Activated B cell treated with CpG ODN at 0.5 μM for 24 hours (primary cell): ENCODE measurements at regions not wholly inside any gene's neighbourhood (a gene's known extent, or its start where the extent isn't known, plus 50 kb on each side); places are given as distances from the start of the nearest gene placed in this dataset.

Experiments
- ATAC-seq: fragments of 200-7000 bp; cut with Tn5 transposase; one replicate; pipeline ENCODE4 v1.10.0; 2021; ENCODE audit warnings: low read depth, mild to moderate bottlenecking, moderate library complexity
- CTCF ChIA-PET: fragments of 350-600 bp; sonication (Branson Sonifier 250); formaldehyde crosslinking; loops from one replicate; lab custom pipeline; 2021; ENCODE audit warnings: antibody characterized with exemption; lab: Charles Lee
- POLR2A ChIA-PET: fragments of 350-600 bp; sonication (Branson Sonifier 250); formaldehyde crosslinking; loops from one replicate; lab custom pipeline; 2021; ENCODE audit warnings: antibody characterized with exemption; lab: Charles Lee
- DNase-seq: peaks from one replicate; pipeline ENCODE4 v3.0.0; 2022
- H3K27ac Mint-ChIP-seq: one replicate; pipeline ENCODE4 v1.8.0; 2020; ENCODE audit warnings: mixed read lengths
- H3K27me3 Mint-ChIP-seq: one replicate; pipeline ENCODE4 v1.8.0; 2021; ENCODE audit warnings: mixed read lengths
- H3K36me3 Mint-ChIP-seq: one replicate; pipeline ENCODE4 v1.8.0; 2021; ENCODE audit warnings: low read depth, mixed read lengths
- H3K4me1 Mint-ChIP-seq: one replicate; pipeline ENCODE4 v1.8.0; 2021; ENCODE audit warnings: mixed read lengths
- H3K4me3 Mint-ChIP-seq: one replicate; pipeline ENCODE4 v1.8.0; 2020; ENCODE audit warnings: mild to moderate bottlenecking, mixed read lengths
- H3K9me3 Mint-ChIP-seq: one replicate; pipeline ENCODE4 v1.8.0; 2020; ENCODE audit warnings: mixed read lengths
- CTCF ChIP-seq: fragments of 200-600 bp; IDR thresholded peaks from one replicate; pipeline ENCODE4 v1.8.0; 2022; ENCODE audit warnings: antibody characterized with exemption, mild to moderate bottlenecking
- intact Hi-C: fragments of 100-400 bp; cut with micrococcal nuclease; formaldehyde crosslinking; loops from one replicate; pipeline ENCODE4 v1.15.1; 2024

DNA sequence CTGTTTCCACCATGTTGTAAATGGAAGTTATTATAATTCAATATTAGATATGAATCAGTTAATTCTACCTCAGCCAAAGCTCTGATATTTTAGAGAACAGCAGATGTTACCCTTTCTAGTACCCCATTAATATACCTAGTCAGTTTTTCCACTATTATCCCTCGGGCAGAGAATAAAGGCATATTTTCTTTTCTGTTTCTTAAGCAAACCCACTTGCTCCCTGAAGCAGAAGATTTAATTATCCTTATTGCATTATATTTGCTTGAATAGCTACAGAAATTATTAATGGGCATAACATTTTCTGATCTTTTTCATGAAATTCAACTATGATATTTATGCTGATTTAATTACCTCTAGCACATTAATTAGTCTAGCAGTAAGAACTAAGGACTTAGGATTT is 832.9 kb upstream of the FBXO33 start:
- POLR2A ChIA-PET: no interaction called here
- intact Hi-C loops: no loop called here

GRCh38 chr14:40252817-40253447 is 820.7 kb upstream of the FBXO33 start:
- ChIA-PET CTCF (no interaction called here), POLR2A (no interaction called here)
- no peak for TF ChIP-seq CTCF
- no peak overlapping the region for H3K4me3 Mint-ChIP-seq
- DNase-seq (no peak), ATAC-seq (no peak)
- H3K4me1 Mint-ChIP-seq: no peaks in the 10 kb centered on the region
- no peak overlapping the region for H3K27ac Mint-ChIP-seq
- H3K27me3 Mint-ChIP-seq: no peaks in the 10 kb centered on the region
- intact Hi-C loops: no loop called here
- no peaks in the 10 kb centered on the region for H3K36me3 Mint-ChIP-seq
- no peaks in the 10 kb centered on the region for H3K9me3 Mint-ChIP-seq

More for the DNA sequence above, 832.9 kb upstream of the FBXO33 start:
- ATAC-seq (no peak), DNase-seq (no peak)
- Mint-ChIP-seq H3K4me1 (peaks cover 6% of the 10 kb centered on the region), H3K4me3 (no peak overlapping the region), H3K27ac (no peak overlapping the region), H3K27me3 (no peaks in the 10 kb centered on the region), H3K9me3 (no peaks in the 10 kb centered on the region), H3K36me3 (no peaks in the 10 kb centered on the region)
- TF ChIP-seq CTCF: no peak
- CTCF ChIA-PET: no interaction called here

DNA sequence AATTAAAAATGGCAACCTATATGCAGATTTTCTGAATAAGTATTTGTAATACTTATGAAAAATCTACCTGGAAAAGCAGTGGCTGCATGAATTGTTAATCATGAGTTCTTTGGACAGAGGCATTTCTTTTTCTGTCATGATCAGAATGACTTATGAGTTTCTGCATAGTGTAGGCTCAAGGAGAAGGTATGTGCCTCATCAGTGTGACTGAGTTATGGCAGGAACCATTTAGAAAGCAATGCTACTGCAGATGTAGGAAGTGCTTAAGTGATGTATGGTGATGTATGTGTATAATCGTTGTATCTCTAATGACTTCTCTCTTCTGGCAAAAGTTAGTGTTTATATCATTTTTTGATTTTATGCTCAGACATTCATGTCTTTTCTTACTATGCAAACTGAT is 816.4 kb upstream of the FBXO33 start:
- TF ChIP-seq CTCF: no peak
- intact Hi-C loops: no loop called here
- no peak for ATAC-seq
- no peak overlapping the region for H3K4me3 Mint-ChIP-seq
- H3K36me3 Mint-ChIP-seq: no peaks in the 10 kb centered on the region
- no peak overlapping the region for H3K27ac Mint-ChIP-seq
- ChIA-PET CTCF (no interaction called here), POLR2A (no interaction called here)
- DNase-seq: no peak
- no peaks in the 10 kb centered on the region for H3K4me1 Mint-ChIP-seq
- H3K9me3 Mint-ChIP-seq: peaks cover 2% of the 10 kb centered on the region
- H3K27me3 Mint-ChIP-seq: no peaks in the 10 kb centered on the region

DNA sequence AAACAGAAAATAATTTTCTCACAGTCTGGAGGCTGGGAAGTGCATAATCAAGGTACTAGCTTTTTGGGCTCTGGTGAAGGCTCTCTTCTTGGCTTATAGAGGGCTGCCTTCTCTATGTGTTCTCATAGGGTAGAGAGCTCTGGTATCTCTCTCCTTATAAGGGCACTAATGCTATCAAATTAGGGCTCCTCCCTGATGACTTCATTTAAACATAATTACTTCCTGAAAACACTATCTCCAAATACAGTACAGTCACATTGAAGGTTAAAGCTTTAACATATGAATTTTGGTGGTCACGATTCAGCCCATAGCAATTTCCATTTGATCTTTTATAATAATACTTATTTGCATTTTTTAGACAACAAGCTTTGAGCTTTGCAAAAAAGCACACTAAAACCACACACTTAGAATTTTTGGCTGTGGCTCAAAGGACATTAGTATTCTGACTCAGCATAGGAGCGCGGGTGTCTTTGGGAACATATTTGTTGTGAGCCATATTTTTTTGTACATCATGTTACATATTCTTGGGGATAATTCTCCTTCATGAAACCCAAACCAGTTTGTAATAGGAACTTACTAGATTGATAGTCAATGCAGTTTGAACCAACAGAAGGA is 808.1 kb upstream of the FBXO33 start:
- Mint-ChIP-seq H3K36me3 (no peaks in the 10 kb centered on the region), H3K27me3 (no peaks in the 10 kb centered on the region), H3K4me1 (no peaks in the 10 kb centered on the region), H3K27ac (no peak overlapping the region), H3K4me3 (no peak overlapping the region), H3K9me3 (no peaks in the 10 kb centered on the region)
- ATAC-seq: no peak
- TF ChIP-seq CTCF: no peak
- POLR2A ChIA-PET: no interaction called here
- intact Hi-C loops: no loop called here
- CTCF ChIA-PET: no interaction called here
- no peak for DNase-seq

DNA sequence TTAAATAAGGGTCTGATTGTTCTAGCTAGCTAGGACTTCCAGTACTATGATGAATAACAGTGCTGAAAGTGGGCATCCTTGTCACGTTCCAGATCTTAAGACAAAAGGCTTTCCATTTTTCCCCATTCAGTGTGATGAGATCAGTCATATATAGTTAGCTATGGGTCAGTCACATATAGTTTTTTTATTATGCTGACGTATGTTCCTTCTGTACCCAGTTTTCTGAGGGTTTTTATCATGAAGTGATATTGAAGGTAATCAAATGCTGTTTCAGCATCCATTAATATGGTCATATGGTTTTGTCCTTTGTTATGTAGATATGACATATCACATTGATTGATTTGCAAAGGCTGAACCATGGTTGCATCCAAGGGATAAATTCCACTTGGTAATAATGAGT is 800.1 kb upstream of the FBXO33 start:
- H3K27me3 Mint-ChIP-seq: no peaks in the 10 kb centered on the region
- DNase-seq: no peak
- intact Hi-C loops: no loop called here

More for the DNA sequence above, 800.1 kb upstream of the FBXO33 start:
- Mint-ChIP-seq H3K4me3 (no peak overlapping the region), H3K36me3 (no peaks in the 10 kb centered on the region), H3K27ac (no peak overlapping the region), H3K4me1 (no peaks in the 10 kb centered on the region), H3K9me3 (peaks cover 12% of the 10 kb centered on the region)
- CTCF ChIA-PET: no interaction called here
- POLR2A ChIA-PET: no interaction called here
- no peak for ATAC-seq
- TF ChIP-seq CTCF: no peak
